A673 (cell line): ENCODE measurements at regions not wholly inside any gene's neighbourhood (a gene's known extent, or its start where the extent isn't known, plus 50 kb on each side); places are given as distances from the start of the nearest gene placed in this dataset.

Source experiments
- BruUV-seq: library from RNA; stranded (reverse); fragments of 400-500 nt; replicated peaks from 2 replicates; lab custom pipeline; 2021; lab: Mats Ljungman, UMichigan
- CTCF ChIA-PET: fragments of 300-600 bp; sonication (Branson Sonifier 250); formaldehyde crosslinking; loops from one replicate; lab custom pipeline; 2022; ENCODE audit warnings: antibody characterized with exemption; lab: Charles Lee
- POLR2A ChIA-PET: fragments of 300-600 bp; sonication (Branson Sonifier 250); formaldehyde crosslinking; loops from one replicate; lab custom pipeline; 2022; ENCODE audit warnings: antibody characterized with exemption; ENCODE audit not compliant: low non-redundant PET; lab: Charles Lee
- DNase-seq: peaks from one replicate; pipeline ENCODE4 v3.0.0-alpha.2; 2015; ENCODE audit warnings: low spot score
- H3K27ac ChIP-seq: fragments of 200-600 bp; sonication (generic); 2 replicates; pipeline ENCODE4 v1.5.1; 2016; ENCODE audit warnings: mixed run types, low read depth, mild to moderate bottlenecking, mixed read lengths, antibody characterized with exemption, low read length; ENCODE audit not compliant: poor library complexity, severe bottlenecking
- H3K27me3 ChIP-seq: fragments of 200-600 bp; sonication (generic); replicated peaks from 2 replicates; pipeline ENCODE4 v1.6.1; 2017; ENCODE audit warnings: mixed run types, low read depth, mild to moderate bottlenecking, mixed read lengths, antibody characterized with exemption, low read length; ENCODE audit not compliant: insufficient read depth, poor library complexity
- H3K36me3 ChIP-seq: fragments of 200-600 bp; sonication (generic); 2 replicates; pipeline ENCODE4 v1.6.1; 2016; ENCODE audit warnings: mixed run types, mild to moderate bottlenecking, mixed read lengths, antibody characterized with exemption, low read length; ENCODE audit not compliant: insufficient read depth, poor library complexity, severe bottlenecking
- H3K4me1 ChIP-seq: fragments of 200-600 bp; sonication (generic); 2 replicates; pipeline ENCODE4 v1.6.1; 2017; ENCODE audit warnings: mixed run types, mild to moderate bottlenecking, mixed read lengths, antibody characterized with exemption, low read length; ENCODE audit not compliant: insufficient read depth, poor library complexity, severe bottlenecking
- H3K4me3 ChIP-seq: fragments of 200-600 bp; sonication (generic); 2 replicates; pipeline ENCODE4 v1.5.1; 2016; ENCODE audit warnings: low read depth, mixed run types, mild to moderate bottlenecking, mixed read lengths, low read length; ENCODE audit not compliant: poor library complexity, severe bottlenecking
- H3K9me3 ChIP-seq: fragments of 200-600 bp; sonication (generic); 2 replicates; pipeline ENCODE4 v1.6.1; 2016; ENCODE audit warnings: mixed run types, low read depth, mild to moderate bottlenecking, mixed read lengths, antibody characterized with exemption, low read length; ENCODE audit not compliant: poor library complexity, severe bottlenecking
- CTCF ChIP-seq: fragments of 300-800, 200-600 bp; sonication (generic); conservative IDR thresholded peaks from 2 replicates; pipeline ENCODE4 v1.5.1; 2017; ENCODE audit warnings: low read depth, mild to moderate bottlenecking, antibody characterized with exemption, low read length, moderate library complexity, mixed read lengths
- EZH2 ChIP-seq: fragments of 200-600 bp; sonication (generic); IDR thresholded peaks from 2 replicates; pipeline ENCODE4 v1.6.1; 2017; ENCODE audit warnings: borderline replicate concordance, low read depth, mild to moderate bottlenecking, mixed read lengths, antibody characterized with exemption, low read length; ENCODE audit not compliant: poor library complexity, severe bottlenecking
- intact Hi-C: fragments of 100-400 bp; cut with micrococcal nuclease; formaldehyde crosslinking; loops from one replicate; pipeline ENCODE4 v1.10.0; 2022; ENCODE audit not compliant: unreplicated experiment

DNA sequence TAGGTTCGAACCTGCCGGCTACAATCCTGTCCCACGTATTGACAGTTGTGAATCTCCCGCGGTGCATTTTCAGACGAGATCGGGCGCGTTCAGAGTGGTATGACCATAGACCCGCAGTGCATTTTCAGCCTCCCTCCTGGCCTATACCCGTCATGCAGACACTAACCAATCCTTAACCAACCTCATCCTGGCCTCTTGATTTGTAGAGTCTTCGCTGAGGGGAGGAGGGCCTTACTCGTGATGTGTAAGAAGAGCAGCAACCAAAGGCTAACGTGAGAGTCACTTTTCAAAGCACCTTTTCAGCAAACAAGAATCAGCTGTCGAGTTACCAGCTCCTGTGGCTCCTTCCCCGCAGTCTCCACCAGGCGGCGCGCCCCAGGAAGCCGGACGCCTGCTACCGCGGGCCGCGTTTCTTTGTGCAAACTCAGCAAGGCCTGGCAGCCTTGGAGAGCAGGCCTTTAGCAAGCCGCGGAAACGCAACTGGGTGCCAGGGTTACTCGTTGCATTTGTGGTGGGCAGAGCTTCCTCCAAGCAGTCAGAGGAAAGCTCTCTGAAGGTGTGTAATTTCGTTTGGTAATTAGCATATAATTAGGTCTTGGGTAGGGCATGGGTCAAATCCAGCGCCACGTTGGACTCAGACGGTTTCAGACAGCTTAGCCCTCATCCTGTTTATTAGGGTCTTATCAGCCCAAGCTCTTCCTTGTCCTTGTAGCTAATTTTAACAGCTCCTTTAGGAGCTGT is 139.8 kb downstream of the OR2B2 start:
- no peaks in the 10 kb centered on the region for H3K27me3 ChIP-seq
- peak; percentile 97 for TF ChIP-seq CTCF
- no peak for TF ChIP-seq EZH2
- H3K4me1 ChIP-seq: no peaks in the 10 kb centered on the region
- POLR2A ChIA-PET: interaction anchor here (0.5 kb wide), 2 partner anchors 23 to 118 kb away, joined by 3 to 6 read pairs; no protein-coding TSS in a partner anchor
- no peak overlapping the region for H3K4me3 ChIP-seq
- BruUV-seq: no TSS peak
- peak; percentile 92 for DNase-seq
- CTCF ChIA-PET: interaction anchor here (0.6 to 2.3 kb wide), 8 partner anchors 11 to 234 kb away, joined by 3 to 10 read pairs (median 6); no protein-coding TSS in a partner anchor
- H3K27ac ChIP-seq: no peak overlapping the region
- H3K9me3 ChIP-seq: no peaks in the 10 kb centered on the region
- H3K36me3 ChIP-seq: no peaks in the 10 kb centered on the region
- intact Hi-C loops: no loop called here

- no peak overlapping the region for H3K27ac ChIP-seq
- no peaks in the 10 kb centered on the region for H3K36me3 ChIP-seq
- intact Hi-C loops: no loop called here
- no peak for DNase-seq
- H3K9me3 ChIP-seq: no peaks in the 10 kb centered on the region
- H3K4me1 ChIP-seq: no peaks in the 10 kb centered on the region
- no peak overlapping the region for H3K4me3 ChIP-seq
- TF ChIP-seq CTCF (no peak), EZH2 (no peak)
- ChIA-PET POLR2A (no interaction called here), CTCF (interaction anchor here (0.6 to 2.3 kb wide), 2 partner anchors 19 to 59 kb away, joined by 4 to 8 read pairs; no protein-coding TSS in a partner anchor)
- no peaks in the 10 kb centered on the region for H3K27me3 ChIP-seq
- BruUV-seq: no TSS peak
These were observed 141.0 kb downstream of the OR2B2 start for GRCh38 chr6:27771235-27771634.

DNA sequence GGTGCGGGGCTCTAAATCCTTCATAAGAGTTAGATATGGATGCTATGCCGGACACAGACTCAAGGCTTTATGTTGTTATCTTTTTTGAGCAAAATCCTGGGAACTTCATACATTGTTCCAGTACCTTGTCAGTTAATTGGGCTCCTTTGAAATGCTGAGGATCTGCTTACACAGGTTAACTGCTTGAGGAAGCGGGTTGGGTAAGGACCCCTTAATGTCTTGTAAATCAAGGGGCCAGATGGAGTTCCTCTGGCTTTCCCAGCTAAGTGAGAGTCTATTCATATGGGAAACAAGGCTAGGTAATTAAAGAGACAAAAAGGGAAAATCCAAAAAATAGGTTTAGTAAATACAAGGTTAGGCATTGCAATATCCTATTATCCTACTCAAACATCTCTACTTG is 141.5 kb downstream of the OR2B2 start:
- H3K27me3 ChIP-seq: no peaks in the 10 kb centered on the region
- H3K36me3 ChIP-seq: no peaks in the 10 kb centered on the region
- ChIA-PET POLR2A (no interaction called here), CTCF (interaction anchor here (0.6 to 2.3 kb wide), 2 partner anchors 18 to 558 kb away, joined by 4 to 8 read pairs; no protein-coding TSS in a partner anchor)
- H3K4me3 ChIP-seq: no peak overlapping the region
- no peaks in the 10 kb centered on the region for H3K9me3 ChIP-seq
- intact Hi-C loops: no loop called here
- TF ChIP-seq EZH2: no peak
- TF ChIP-seq CTCF: no peak
- no peaks in the 10 kb centered on the region for H3K4me1 ChIP-seq
- DNase-seq: no peak
- no TSS peak for BruUV-seq
- H3K27ac ChIP-seq: no peak overlapping the region
